ENCODE measurements at regions not wholly inside any gene's neighbourhood (a gene's known extent, or its start where the extent isn't known, plus 50 kb on each side); places are given as distances from the start of the nearest gene placed in this dataset.

DNA sequence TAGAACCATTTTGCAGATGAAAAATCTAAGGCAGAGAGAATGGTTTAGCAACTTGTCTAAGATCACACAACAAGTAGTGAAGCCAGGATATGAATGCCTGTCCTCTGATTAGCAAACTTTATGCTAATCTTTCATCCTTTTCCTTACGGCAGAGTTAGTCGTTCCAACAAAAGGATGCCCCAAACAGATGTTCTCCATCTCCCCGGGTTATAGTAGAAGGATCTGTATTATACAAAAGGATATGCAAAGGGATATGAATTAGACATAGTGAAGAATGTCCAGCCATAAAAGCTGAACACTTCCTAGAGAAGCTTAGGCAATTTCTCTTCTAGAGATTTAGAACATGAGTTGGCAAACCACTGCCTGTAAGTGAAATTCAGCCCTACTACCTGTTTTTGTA lies 291.6 kb upstream of the DUSP10 start:
- no peaks in the 10 kb centered on the region for H3K27me3 ChIP-seq
- no peak for TF ChIP-seq EP300 (IDR thresholded peaks at IDR 0.05)
- no peak for TF ChIP-seq CTCF (IDR thresholded peaks at IDR 0.05)
- TF ChIP-seq POLR2AphosphoS5 (IDR thresholded peaks at IDR 0.05) = no peak
- TF ChIP-seq POLR2A (IDR thresholded peaks at IDR 0.05) = no peak
- no peaks in the 10 kb centered on the region for H3K9me3 ChIP-seq
- H3K4me1 ChIP-seq = no peaks in the 10 kb centered on the region
- H3K36me3 ChIP-seq = no peaks in the 10 kb centered on the region
- no peak overlapping the region for H3K4me3 ChIP-seq
- H3K27ac ChIP-seq = no peak overlapping the region
- intact Hi-C loops (cut with DNase I; ENCODE audit: low total_unique reads) = no loop called here
- DNase-seq = no peak
- WGBS, 5 donors = 58 to 89% (median 82%) methylated on average over 3 of the region's 3 CpGs

DNA sequence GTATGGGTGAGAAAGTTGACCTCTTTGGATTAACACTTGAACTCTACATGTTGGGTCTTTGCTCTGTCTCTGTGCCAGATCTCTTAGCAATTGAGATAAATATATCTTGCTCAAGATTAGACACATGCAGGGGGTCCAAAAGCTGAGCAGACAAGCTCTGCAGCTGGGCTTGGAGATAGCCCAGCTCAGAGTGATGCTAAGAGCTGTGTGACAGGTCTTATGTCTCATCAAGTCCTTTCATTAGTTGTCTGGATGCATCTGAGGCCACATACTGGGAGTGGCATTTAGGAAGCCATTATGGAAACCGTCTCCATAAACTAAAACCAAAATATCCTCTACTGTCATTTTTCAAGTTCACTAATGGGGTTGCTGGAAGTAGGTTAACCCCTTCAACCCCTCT lies 289.4 kb upstream of the DUSP10 start:
- TF ChIP-seq CTCF (IDR thresholded peaks at IDR 0.05) = no peak
- TF ChIP-seq EP300 (IDR thresholded peaks at IDR 0.05) = no peak
- WGBS, 5 donors = 40 to 59% (median 54%) methylated on average over 1 of the region's 1 CpG

DNA sequence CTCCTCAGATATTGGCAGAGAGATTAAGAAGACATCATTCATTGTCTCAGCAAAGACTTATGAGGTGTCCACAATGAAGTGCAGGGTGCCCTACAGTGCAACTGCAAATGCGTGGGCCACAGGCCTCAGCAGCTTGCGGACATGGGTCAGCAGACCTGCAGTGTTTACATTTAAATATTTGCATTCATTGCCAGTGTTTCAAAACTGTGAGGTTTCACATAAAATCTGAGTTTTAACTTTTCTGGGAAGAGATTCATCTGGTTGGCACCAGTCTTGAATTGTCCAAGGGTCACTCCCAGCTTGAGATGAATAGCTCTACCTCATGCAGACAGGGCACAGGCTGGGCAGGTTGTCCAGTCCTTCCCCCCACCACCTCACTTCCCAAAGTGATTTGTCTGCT lies 286.8 kb upstream of the DUSP10 start:
- Histone ChIP-seq H3K9me3 (no peaks in the 10 kb centered on the region), H3K27ac (no peak overlapping the region), H3K36me3 (no peaks in the 10 kb centered on the region), H3K4me1 (no peaks in the 10 kb centered on the region), H3K27me3 (no peaks in the 10 kb centered on the region), H3K4me3 (no peak overlapping the region)
- intact Hi-C loops (cut with DNase I; ENCODE audit: low total_unique reads) = no loop called here
- DNase-seq = no peak
- 81 to 95% (median 89%) methylated on average over 2 of the region's 2 CpGs for WGBS, 5 donors
- TF ChIP-seq EP300 (IDR thresholded peaks at IDR 0.05) (no peak), CTCF (IDR thresholded peaks at IDR 0.05) (no peak), POLR2A (IDR thresholded peaks at IDR 0.05) (no peak), POLR2AphosphoS5 (IDR thresholded peaks at IDR 0.05) (no peak)

More for the DNA sequence above, 289.4 kb upstream of the DUSP10 start:
- Histone ChIP-seq H3K27me3 (no peaks in the 10 kb centered on the region), H3K27ac (no peak overlapping the region), H3K4me1 (no peaks in the 10 kb centered on the region), H3K9me3 (no peaks in the 10 kb centered on the region), H3K36me3 (no peaks in the 10 kb centered on the region), H3K4me3 (no peak overlapping the region)
- intact Hi-C loops (cut with DNase I; ENCODE audit: low total_unique reads) = no loop called here
- no peak for DNase-seq

DNA sequence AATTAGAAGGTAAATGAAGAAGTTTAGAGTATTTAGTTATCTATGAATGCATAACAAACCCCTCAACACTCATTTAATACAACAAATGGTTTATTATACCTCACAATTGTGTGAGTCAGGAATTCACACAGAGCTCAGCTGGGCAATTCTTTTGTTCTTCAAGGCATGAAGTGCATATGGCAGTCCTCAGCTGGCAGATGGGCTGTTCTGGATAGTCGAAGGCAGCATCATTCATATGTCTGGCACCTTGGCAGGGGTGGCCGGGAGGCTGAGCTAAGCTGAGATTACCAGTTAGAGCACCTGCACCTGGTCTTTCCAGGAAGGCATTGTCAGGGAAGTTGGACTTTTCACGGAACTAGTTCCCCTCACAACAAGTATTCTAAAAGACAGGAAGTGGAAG lies 286.2 kb upstream of the DUSP10 start:
- Histone ChIP-seq H3K9me3 (no peaks in the 10 kb centered on the region), H3K27me3 (no peaks in the 10 kb centered on the region), H3K36me3 (no peaks in the 10 kb centered on the region), H3K27ac (no peak overlapping the region), H3K4me3 (no peak overlapping the region), H3K4me1 (no peaks in the 10 kb centered on the region)
- intact Hi-C loops (cut with DNase I; ENCODE audit: low total_unique reads) = no loop called here
- WGBS, 5 donors = 64 to 84% (median 67%) methylated on average over 3 of the region's 3 CpGs
- TF ChIP-seq POLR2A (IDR thresholded peaks at IDR 0.05) = no peak
- TF ChIP-seq POLR2AphosphoS5 (IDR thresholded peaks at IDR 0.05) = no peak
- TF ChIP-seq CTCF (IDR thresholded peaks at IDR 0.05) = no peak
- no peak for DNase-seq

- H3K4me1 ChIP-seq = no peaks in the 10 kb centered on the region
- DNase-seq = no peak
- no peaks in the 10 kb centered on the region for H3K9me3 ChIP-seq
- no peak overlapping the region for H3K4me3 ChIP-seq
- H3K27ac ChIP-seq = no peak overlapping the region
- intact Hi-C loops (cut with DNase I; ENCODE audit: low total_unique reads) = no loop called here
- no peak for TF ChIP-seq POLR2AphosphoS5 (IDR thresholded peaks at IDR 0.05)
- no peak for TF ChIP-seq EP300 (IDR thresholded peaks at IDR 0.05)
- TF ChIP-seq POLR2A (IDR thresholded peaks at IDR 0.05) = no peak
- no peak for TF ChIP-seq CTCF (IDR thresholded peaks at IDR 0.05)
- H3K36me3 ChIP-seq = no peaks in the 10 kb centered on the region
- no peaks in the 10 kb centered on the region for H3K27me3 ChIP-seq
- WGBS, 5 donors = 89 to 94% (median 91%) methylated on average over 7 of the region's 7 CpGs
These were observed 284.4 kb upstream of the DUSP10 start for GRCh38 chr1:222026280-222026679.

Measured in stomach (tissue), 8 donors.